IMR-90 (cell line): ENCODE measurements at regions not wholly inside any gene's neighbourhood (a gene's known extent, or its start where the extent isn't known, plus 50 kb on each side); places are given as distances from the start of the nearest gene placed in this dataset.

Source experiments
- ATAC-seq: fragments of 200-7000 bp; cut with Tn5 transposase; 2 replicates; pipeline ENCODE4 v1.9.1; 2020; ENCODE audit warnings: low read depth, mild to moderate bottlenecking, moderate library complexity
- BruUV-seq: library from RNA; stranded (reverse); fragments of 400-500 nt; replicated peaks from 2 replicates; lab custom pipeline; 2021; lab: Mats Ljungman, UMichigan
- CTCF ChIA-PET: fragments of 300-600 bp; formaldehyde crosslinking; extraction: SDS; loops from one replicate; lab custom pipeline; 2021; ENCODE audit warnings: antibody characterized with exemption; lab: Yijun Ruan, JAX
- POLR2A ChIA-PET: fragments of 300-600 bp; sonication (Branson Sonifier 250); formaldehyde crosslinking; loops from one replicate; lab custom pipeline; 2022; ENCODE audit warnings: antibody characterized with exemption; ENCODE audit not compliant: unreplicated experiment; lab: Charles Lee
- DNase-seq: peaks from one replicate; pipeline ENCODE4 v3.0.0; 2013
- H2AFZ ChIP-seq: replicated peaks from 2 replicates; pipeline ENCODE3; 2013; ENCODE audit warnings: low read length, mild to moderate bottlenecking; ENCODE audit not compliant: poor library complexity
- H2AK5ac ChIP-seq: 2 replicates; pipeline ENCODE4 v1.6.1; 2013; ENCODE audit warnings: low read depth, low read length, inconsistent platforms
- H2AK9ac ChIP-seq: replicated peaks from 2 replicates; pipeline ENCODE3; 2013; ENCODE audit warnings: mild to moderate bottlenecking, low read depth, low read length, moderate library complexity; ENCODE audit not compliant: poor library complexity
- H2BK120ac ChIP-seq: 2 replicates; pipeline ENCODE4 v1.6.1; 2013; ENCODE audit warnings: low read depth, low read length, inconsistent platforms
- H2BK15ac ChIP-seq: 3 replicates; pipeline ENCODE4 v1.6.1; 2013; ENCODE audit warnings: low read depth, low read length, inconsistent platforms
- H2BK20ac ChIP-seq: 2 replicates; pipeline ENCODE4 v1.6.1; 2013; ENCODE audit warnings: low read depth, mild to moderate bottlenecking, inconsistent platforms, low read length, moderate library complexity
- H2BK5ac ChIP-seq: 2 replicates; pipeline ENCODE4 v1.6.1; 2013; ENCODE audit warnings: mild to moderate bottlenecking, low read depth, low read length, inconsistent platforms; ENCODE audit not compliant: poor library complexity, severe bottlenecking
- H3K14ac ChIP-seq: replicated peaks from 2 replicates; pipeline ENCODE4 v1.6.1; 2013; ENCODE audit warnings: low read depth, low read length, inconsistent platforms
- H3K18ac ChIP-seq: 2 replicates; pipeline ENCODE4 v1.6.1; 2013; ENCODE audit warnings: low read depth, low read length, control low read depth
- H3K23ac ChIP-seq: 2 replicates; pipeline ENCODE4 v1.6.1; 2013; ENCODE audit warnings: low read depth, low read length, inconsistent platforms
- H3K27ac ChIP-seq: 2 replicates; pipeline ENCODE4 v1.5.1; 2013; ENCODE audit warnings: mild to moderate bottlenecking, control low read depth, low read length; ENCODE audit not compliant: insufficient read depth
- H3K27me3 ChIP-seq: 2 replicates; pipeline ENCODE4 v1.6.1; 2013; ENCODE audit warnings: low read length; ENCODE audit not compliant: control insufficient read depth, insufficient read depth
- H3K36me3 ChIP-seq: 2 replicates; pipeline ENCODE4 v1.6.1; 2013; ENCODE audit warnings: low read length, mixed read lengths; ENCODE audit not compliant: control insufficient read depth, insufficient read depth
- H3K4ac ChIP-seq: 2 replicates; pipeline ENCODE4 v1.6.1; 2013; ENCODE audit warnings: low read depth, low read length, inconsistent platforms
- H3K4me1 ChIP-seq: 2 replicates; pipeline ENCODE4 v1.6.1; 2013; ENCODE audit warnings: low read length, mixed read lengths; ENCODE audit not compliant: control insufficient read depth, insufficient read depth
- H3K4me2 ChIP-seq: 2 replicates; pipeline ENCODE4 v1.6.1; 2013; ENCODE audit warnings: low read depth, mild to moderate bottlenecking, control low read depth, low read length, moderate library complexity
- H3K4me3 ChIP-seq: 2 replicates; pipeline ENCODE4 v1.5.1; 2013; ENCODE audit warnings: low read depth, mild to moderate bottlenecking, control low read depth, low read length, moderate library complexity; ENCODE audit not compliant: insufficient read depth
- H3K56ac ChIP-seq: 2 replicates; pipeline ENCODE4 v1.6.1; 2013; ENCODE audit warnings: low read length, inconsistent platforms; ENCODE audit not compliant: insufficient read depth; ENCODE audit errors: extremely low read depth
- H3K79me1 ChIP-seq, 2 experiments: 2 replicates each; pipeline ENCODE4 v1.6.1; 2013; ENCODE audit warnings: low read length in 2 of 2, inconsistent platforms in 1 of 2, low read depth in 1 of 2
- H3K9ac ChIP-seq: 2 replicates; pipeline ENCODE4 v1.6.1; 2013; ENCODE audit warnings: low read depth, low read length, control low read depth
- H3K9me1 ChIP-seq: 2 replicates; pipeline ENCODE4 v1.6.1; 2013; ENCODE audit warnings: low read length, inconsistent platforms; ENCODE audit not compliant: insufficient read depth
- H3K9me3 ChIP-seq: 2 replicates; pipeline ENCODE4 v1.6.1; 2013; ENCODE audit warnings: low read length; ENCODE audit not compliant: control insufficient read depth, insufficient read depth
- H4K20me1 ChIP-seq: 2 replicates; pipeline ENCODE4 v1.6.1; 2013; ENCODE audit warnings: low read length, inconsistent platforms; ENCODE audit not compliant: insufficient read depth
- H4K5ac ChIP-seq: 2 replicates; pipeline ENCODE4 v1.6.1; 2013; ENCODE audit warnings: mild to moderate bottlenecking, low read depth, low read length, control low read depth
- H4K8ac ChIP-seq, 2 experiments: 2 replicates each; pipeline ENCODE4 v1.6.1; 2013; ENCODE audit warnings: low read depth in 2 of 2, low read length in 2 of 2, control low read depth in 1 of 2, inconsistent platforms in 1 of 2
- H4K91ac ChIP-seq: 2 replicates; pipeline ENCODE4 v1.6.1; 2013; ENCODE audit warnings: low read depth, low read length, inconsistent platforms; ENCODE audit not compliant: insufficient read depth
- BHLHE40 ChIP-seq: fragments of 150-350 bp; IDR thresholded peaks from 2 replicates; pipeline ENCODE4 v1.6.1; 2016; ENCODE audit warnings: mild to moderate bottlenecking, low read depth, low read length
- CEBPB ChIP-seq: IDR thresholded peaks from 2 replicates; pipeline ENCODE4 v1.6.1; 2012; ENCODE audit warnings: low read depth, low read length, improper control_type of control experiment
- CHD1 ChIP-seq: IDR thresholded peaks from 2 replicates; pipeline ENCODE4 v1.6.1; 2012; ENCODE audit warnings: low read depth, low read length, improper control_type of control experiment
- CTCF ChIP-seq: conservative IDR thresholded peaks from 2 replicates; pipeline ENCODE4 v1.5.1; 2012; ENCODE audit warnings: mild to moderate bottlenecking, low read depth, low read length, improper control_type of control experiment
- ELK1 ChIP-seq: fragments of 150-350 bp; IDR thresholded peaks from 2 replicates; pipeline ENCODE4 v1.6.1; 2016; ENCODE audit warnings: low read depth, mild to moderate bottlenecking, low read length, moderate library complexity, borderline replicate concordance
- FOS ChIP-seq: fragments of 150-350 bp; IDR thresholded peaks from 2 replicates; pipeline ENCODE4 v1.6.1; 2016; ENCODE audit warnings: low read depth, low read length
- MAZ ChIP-seq: IDR thresholded peaks from 2 replicates; pipeline ENCODE4 v1.6.1; 2012; ENCODE audit warnings: low read depth, mild to moderate bottlenecking, low read length, improper control_type of control experiment, moderate library complexity, borderline replicate concordance
- POLR2A ChIP-seq: IDR thresholded peaks from 2 replicates; pipeline ENCODE4 v1.6.1; 2012; ENCODE audit warnings: mild to moderate bottlenecking, low read depth, low read length
- RCOR1 ChIP-seq: IDR thresholded peaks from 2 replicates; pipeline ENCODE4 v1.6.1; 2012; ENCODE audit warnings: mild to moderate bottlenecking, low read length, improper control_type of control experiment; ENCODE audit not compliant: insufficient replicate concordance
- RFX5 ChIP-seq: IDR thresholded peaks from 2 replicates; pipeline ENCODE4 v1.8.0; 2012; ENCODE audit warnings: low read depth, mild to moderate bottlenecking, low read length, moderate library complexity
- SMC3 ChIP-seq: fragments of 150-350 bp; IDR thresholded peaks from 2 replicates; pipeline ENCODE4 v1.6.1; 2016; ENCODE audit warnings: low read depth, mild to moderate bottlenecking, antibody characterized with exemption, low read length, moderate library complexity
- USF2 ChIP-seq: fragments of 150-350 bp; IDR thresholded peaks from 2 replicates; pipeline ENCODE4 v1.6.1; 2017; ENCODE audit warnings: mild to moderate bottlenecking, antibody characterized with exemption, low read length, low read depth
- WGBS, 2 experiments: methylation state at CpG; one replicate each; pipeline versions ENCODE4 v1.1.5 to v1.1.7; 2013; ENCODE audit warnings: missing lambda C conversion rate in 2 of 2; ENCODE audit not compliant: insufficient read length in 1 of 2; ENCODE audit errors: extremely low coverage in 2 of 2; 5-methylcytosine and 5-hydroxymethylcytosine counted together
- dilution Hi-C: fragments of 300-500 bp; cut with HindIII; formaldehyde crosslinking; loops from one replicate; pipeline ENCODE4 v1.14.3; 2018; ENCODE audit warnings: low sequenced_read_pairs; ENCODE audit not compliant: unreplicated experiment
- in situ Hi-C: fragments of 300-500 bp; cut with MboI; formaldehyde crosslinking; loops from 3 replicates; pipeline ENCODE4 v1.14.3; 2019; ENCODE audit warnings: low sequenced_read_pairs, inconsistent platforms, mixed read lengths
- intact Hi-C: fragments of 100-400 bp; cut with micrococcal nuclease; formaldehyde crosslinking; loops from 2 replicates; pipeline ENCODE4 v1.10.0; 2022

DNA sequence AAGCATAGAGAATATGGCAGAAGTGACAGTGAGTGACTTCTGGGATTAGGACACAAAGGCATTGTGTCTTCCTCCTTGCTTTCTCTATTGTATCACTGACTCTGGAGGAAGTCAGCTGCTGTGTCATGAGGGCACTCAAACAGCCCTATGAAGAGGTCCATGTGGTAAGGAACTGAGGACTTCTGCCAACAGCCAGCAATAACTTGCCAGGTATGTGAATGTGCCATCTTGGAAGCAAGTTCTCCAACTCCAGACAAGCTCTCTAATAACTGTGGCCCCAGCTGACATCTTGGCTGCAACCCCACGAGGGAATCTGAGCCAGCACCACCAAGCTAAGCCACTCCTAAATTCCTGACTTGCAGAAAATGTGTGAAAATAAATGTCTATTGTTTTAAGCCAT is 83.6 kb upstream of the ZBED5 start:
- no peaks in the 10 kb centered on the region for H4K20me1 ChIP-seq
- H2BK15ac ChIP-seq = no peak overlapping the region
- TF ChIP-seq MAZ (no peak), FOS (no peak), SMC3 (no peak), CTCF (no peak), ELK1 (no peak), CEBPB (no peak), POLR2A (no peak), CHD1 (no peak), RCOR1 (no peak), RFX5 (no peak), USF2 (no peak), BHLHE40 (no peak)
- no peaks in the 10 kb centered on the region for H3K9me3 ChIP-seq
- no peak overlapping the region for H2BK120ac ChIP-seq
- no peaks in the 10 kb centered on the region for H3K4me1 ChIP-seq
- intact Hi-C loops (no loop called here), dilution Hi-C loops (no loop called here), in situ Hi-C loops (loop anchor here (5.0 kb wide), 1 partner anchor 71 kb away; no protein-coding TSS in a partner anchor)
- no peak overlapping the region for H3K4ac ChIP-seq
- no peak overlapping the region for H2AK5ac ChIP-seq
- no peak overlapping the region for H3K4me3 ChIP-seq
- H4K5ac ChIP-seq = no peak overlapping the region
- H3K4me2 ChIP-seq = no peak overlapping the region
- no peak overlapping the region for H2AFZ ChIP-seq
- H3K14ac ChIP-seq = no peak overlapping the region
- no peaks in the 10 kb centered on the region for H3K9me1 ChIP-seq
- H3K23ac ChIP-seq = no peak overlapping the region
- H3K27ac ChIP-seq = no peak overlapping the region
- H2BK5ac ChIP-seq = no peak overlapping the region
- BruUV-seq = no TSS peak
- no peak overlapping the region for H2AK9ac ChIP-seq
- no peak overlapping the region for H2BK20ac ChIP-seq
- H4K8ac ChIP-seq = no peak overlapping the region
- no peaks in the 10 kb centered on the region for H3K79me1 ChIP-seq
- H3K18ac ChIP-seq = no peak overlapping the region
- WGBS, 2 experiments = no CpG with 5 or more reads among the region's 1 CpG
- no peak overlapping the region for H4K91ac ChIP-seq
- ATAC-seq (no peak), DNase-seq (no peak)
- ChIA-PET POLR2A (no interaction called here), CTCF (interaction anchor here (0.6 to 2.2 kb wide), 2 partner anchors 122 to 135 kb away, joined by 3 to 5 read pairs; no protein-coding TSS in a partner anchor)
- peaks cover 34% of the 10 kb centered on the region for H3K27me3 ChIP-seq
- H3K36me3 ChIP-seq = no peaks in the 10 kb centered on the region
- no peak overlapping the region for H3K9ac ChIP-seq
- no peak overlapping the region for H3K56ac ChIP-seq
